Spleen (tissue), 7 donors: ENCODE measurements at regions not wholly inside any gene's neighbourhood (a gene's known extent, or its start where the extent isn't known, plus 50 kb on each side); places are given as distances from the start of the nearest gene placed in this dataset.

Experiments
- POLR2A ChIP-seq, 3 donors: fragments of 450-650 bp; IDR thresholded peaks; one replicate each; pipeline ENCODE4 v1.5.1; 2017; ENCODE audit warnings: antibody characterized with exemption in 3 of 3, mild to moderate bottlenecking in 1 of 3
- TF ChIP-seq, protein P1 (sequence below), 11 experiments: fragments of 200-600 bp in 7 of 11; fragments of 450-650 bp in 4 of 11; sonication (generic) in 4 of 11; IDR thresholded peaks in 8 of 11; conservative IDR thresholded peaks in 3 of 11; 1 replicate in 7 of 11; 2 replicates in 4 of 11; pipeline versions ENCODE4 v1.4.0 to v1.8.0; 2016 to 2021; ENCODE audit warnings: antibody characterized with exemption in 11 of 11, inconsistent platforms in 4 of 11, mild to moderate bottlenecking in 1 of 11
- donor health status: DM: no; HTN: no; CAD: no; lungs with moderate emphysema.
- donor health status: DM: no; HTN: no; CAD: no.
- donor health status: DM: no; HTN: no; CAD: no.

DNA sequence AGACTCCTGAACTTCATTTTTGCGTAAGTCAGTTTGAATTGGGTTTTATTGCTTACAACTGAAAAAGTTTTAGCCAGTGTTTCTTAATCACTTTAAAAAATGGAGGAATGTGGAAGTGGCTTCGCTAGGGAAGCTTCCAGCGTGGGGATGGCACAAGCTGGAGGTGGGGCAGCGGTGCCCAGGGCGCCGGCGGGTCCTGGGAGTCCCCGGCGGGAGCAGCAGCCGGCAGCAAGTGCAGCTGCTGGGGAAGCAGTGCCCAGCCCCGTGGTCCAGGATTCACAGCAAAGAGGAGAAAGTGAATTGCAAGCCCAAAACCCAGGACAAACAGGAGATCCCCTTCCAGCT, 301.8 kb upstream of the PROK2 start:
- TF ChIP-seq, protein P1, sequence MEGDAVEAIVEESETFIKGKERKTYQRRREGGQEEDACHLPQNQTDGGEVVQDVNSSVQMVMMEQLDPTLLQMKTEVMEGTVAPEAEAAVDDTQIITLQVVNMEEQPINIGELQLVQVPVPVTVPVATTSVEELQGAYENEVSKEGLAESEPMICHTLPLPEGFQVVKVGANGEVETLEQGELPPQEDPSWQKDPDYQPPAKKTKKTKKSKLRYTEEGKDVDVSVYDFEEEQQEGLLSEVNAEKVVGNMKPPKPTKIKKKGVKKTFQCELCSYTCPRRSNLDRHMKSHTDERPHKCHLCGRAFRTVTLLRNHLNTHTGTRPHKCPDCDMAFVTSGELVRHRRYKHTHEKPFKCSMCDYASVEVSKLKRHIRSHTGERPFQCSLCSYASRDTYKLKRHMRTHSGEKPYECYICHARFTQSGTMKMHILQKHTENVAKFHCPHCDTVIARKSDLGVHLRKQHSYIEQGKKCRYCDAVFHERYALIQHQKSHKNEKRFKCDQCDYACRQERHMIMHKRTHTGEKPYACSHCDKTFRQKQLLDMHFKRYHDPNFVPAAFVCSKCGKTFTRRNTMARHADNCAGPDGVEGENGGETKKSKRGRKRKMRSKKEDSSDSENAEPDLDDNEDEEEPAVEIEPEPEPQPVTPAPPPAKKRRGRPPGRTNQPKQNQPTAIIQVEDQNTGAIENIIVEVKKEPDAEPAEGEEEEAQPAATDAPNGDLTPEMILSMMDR (IDR thresholded peaks at IDR 0.05 in 8 of 11, conservative IDR thresholded peaks at IDR 0.05 in 3 of 11) = no peak
- TF ChIP-seq POLR2A (IDR thresholded peaks at IDR 0.05) = no peak
